Neutrophil (primary cell): ENCODE measurements at regions not wholly inside any gene's neighbourhood (a gene's known extent, or its start where the extent isn't known, plus 50 kb on each side); places are given as distances from the start of the nearest gene placed in this dataset.

Experiments
- H3K27ac ChIP-seq: fragments of 200-600 bp; sonication (generic); 2 replicates; pipeline ENCODE4 v1.5.1; 2016; ENCODE audit warnings: mild to moderate bottlenecking, moderate library complexity
- H3K27me3 ChIP-seq: fragments of 200-600 bp; sonication (generic); 2 replicates; pipeline ENCODE4 v1.6.0; 2016; ENCODE audit warnings: mild to moderate bottlenecking
- H3K36me3 ChIP-seq: fragments of 200-600 bp; sonication (generic); 2 replicates; pipeline ENCODE4 v1.5.1; 2017
- H3K4me1 ChIP-seq, 2 experiments: fragments of 200-600 bp in 1 of 2; sonication (generic) in 1 of 2; 1 replicate in 1 of 2; 2 replicates in 1 of 2; pipeline versions ENCODE4 v1.5.1 to v1.6.1; 2013 to 2016; ENCODE audit warnings: low read depth in 1 of 2, low read length in 1 of 2, mild to moderate bottlenecking in 1 of 2, moderate library complexity in 1 of 2; ENCODE audit not compliant: control insufficient read depth in 1 of 2, insufficient read depth in 1 of 2
- H3K4me3 ChIP-seq, 2 experiments: fragments of 200-600 bp in 1 of 2; sonication (generic) in 1 of 2; 1 replicate in 1 of 2; 2 replicates in 1 of 2; pipeline ENCODE4 v1.5.1; 2013 to 2016; ENCODE audit warnings: low read depth in 1 of 2, low read length in 1 of 2, mild to moderate bottlenecking in 1 of 2, moderate library complexity in 1 of 2
- H3K9me3 ChIP-seq: fragments of 200-600 bp; sonication (generic); 2 replicates; pipeline ENCODE4 v1.5.1; 2016
- TF ChIP-seq, protein P1 (sequence below): fragments of 200-600 bp; sonication (generic); IDR thresholded peaks from 2 replicates; pipeline ENCODE4 v1.5.1; 2016; ENCODE audit warnings: antibody characterized with exemption

DNA sequence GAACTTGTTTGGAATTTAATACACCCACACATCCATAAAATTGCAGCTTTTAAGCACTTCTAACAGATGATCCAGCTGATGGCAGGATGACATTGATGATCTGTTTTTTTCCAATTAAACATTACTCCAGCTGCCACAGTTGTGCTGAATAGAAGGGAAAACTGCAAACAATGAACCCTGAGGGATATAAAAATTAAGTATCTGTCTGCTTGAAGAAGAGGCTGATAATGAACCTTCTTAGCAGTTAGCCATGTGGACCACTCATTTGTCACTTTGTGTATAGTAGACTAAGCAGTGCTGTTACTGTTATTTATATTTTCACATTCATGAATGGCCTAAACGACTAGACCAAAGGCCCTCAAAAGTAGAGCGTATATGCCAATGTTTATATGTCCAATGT lies 1201.0 kb upstream of the LRRTM1 start:
- Histone ChIP-seq H3K9me3 (no peaks in the 10 kb centered on the region), H3K36me3 (no peaks in the 10 kb centered on the region), H3K27ac (no peak overlapping the region), H3K4me3 (no peak overlapping the region), H3K4me1 (no peaks in the 10 kb centered on the region), H3K27me3 (no peaks in the 10 kb centered on the region)
- TF ChIP-seq, protein P1, sequence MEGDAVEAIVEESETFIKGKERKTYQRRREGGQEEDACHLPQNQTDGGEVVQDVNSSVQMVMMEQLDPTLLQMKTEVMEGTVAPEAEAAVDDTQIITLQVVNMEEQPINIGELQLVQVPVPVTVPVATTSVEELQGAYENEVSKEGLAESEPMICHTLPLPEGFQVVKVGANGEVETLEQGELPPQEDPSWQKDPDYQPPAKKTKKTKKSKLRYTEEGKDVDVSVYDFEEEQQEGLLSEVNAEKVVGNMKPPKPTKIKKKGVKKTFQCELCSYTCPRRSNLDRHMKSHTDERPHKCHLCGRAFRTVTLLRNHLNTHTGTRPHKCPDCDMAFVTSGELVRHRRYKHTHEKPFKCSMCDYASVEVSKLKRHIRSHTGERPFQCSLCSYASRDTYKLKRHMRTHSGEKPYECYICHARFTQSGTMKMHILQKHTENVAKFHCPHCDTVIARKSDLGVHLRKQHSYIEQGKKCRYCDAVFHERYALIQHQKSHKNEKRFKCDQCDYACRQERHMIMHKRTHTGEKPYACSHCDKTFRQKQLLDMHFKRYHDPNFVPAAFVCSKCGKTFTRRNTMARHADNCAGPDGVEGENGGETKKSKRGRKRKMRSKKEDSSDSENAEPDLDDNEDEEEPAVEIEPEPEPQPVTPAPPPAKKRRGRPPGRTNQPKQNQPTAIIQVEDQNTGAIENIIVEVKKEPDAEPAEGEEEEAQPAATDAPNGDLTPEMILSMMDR, result no peak

DNA sequence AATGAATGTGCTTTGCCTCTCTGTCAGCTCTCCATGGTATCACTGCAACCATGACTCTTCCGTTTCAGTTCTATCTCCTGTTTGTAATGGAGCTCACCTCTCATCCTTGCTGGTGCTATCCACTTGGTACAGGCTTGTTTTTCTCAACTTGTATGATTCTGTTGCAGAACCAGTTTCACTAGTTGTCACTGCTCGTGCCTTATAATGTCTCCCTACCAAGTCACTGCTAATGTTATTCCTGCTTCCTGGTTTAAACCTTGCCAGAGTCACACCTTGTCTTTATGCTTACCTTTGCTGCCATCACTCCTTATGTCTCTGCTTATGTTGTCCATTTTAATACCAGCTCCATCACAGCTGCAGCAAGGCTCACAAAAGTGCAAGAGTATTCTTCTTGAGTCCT lies 1191.0 kb upstream of the LRRTM1 start:
- Histone ChIP-seq H3K36me3 (no peaks in the 10 kb centered on the region), H3K4me1 (no peaks in the 10 kb centered on the region), H3K4me3 (no peak overlapping the region), H3K27me3 (no peaks in the 10 kb centered on the region), H3K27ac (no peak overlapping the region), H3K9me3 (no peaks in the 10 kb centered on the region)
- TF ChIP-seq, protein P1, result no peak

DNA sequence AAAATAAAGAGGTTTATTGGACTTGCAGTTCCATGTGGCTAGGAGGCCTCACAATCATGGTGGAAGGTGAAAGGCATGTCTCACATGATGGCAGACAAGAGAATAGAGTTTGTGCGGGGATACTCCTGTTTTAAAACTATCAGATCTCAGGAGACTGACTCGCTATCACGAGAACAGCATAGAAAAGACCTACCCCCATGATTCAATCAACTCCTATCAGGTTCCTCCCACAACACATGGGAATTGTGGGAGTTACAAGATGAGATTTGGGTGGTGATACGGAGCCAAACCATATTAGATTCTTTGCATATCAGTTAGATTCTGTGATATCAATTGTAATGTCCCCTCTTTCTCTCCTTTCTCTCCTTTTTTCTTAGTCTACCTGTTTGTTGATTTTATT lies 1178.7 kb upstream of the LRRTM1 start:
- no peaks in the 10 kb centered on the region for H3K9me3 ChIP-seq
- H3K4me3 ChIP-seq, result no peak overlapping the region
- no peaks in the 10 kb centered on the region for H3K4me1 ChIP-seq
- no peak overlapping the region for H3K27ac ChIP-seq
- H3K27me3 ChIP-seq, result no peaks in the 10 kb centered on the region
- TF ChIP-seq, protein P1, result no peak
- H3K36me3 ChIP-seq, result no peaks in the 10 kb centered on the region

DNA sequence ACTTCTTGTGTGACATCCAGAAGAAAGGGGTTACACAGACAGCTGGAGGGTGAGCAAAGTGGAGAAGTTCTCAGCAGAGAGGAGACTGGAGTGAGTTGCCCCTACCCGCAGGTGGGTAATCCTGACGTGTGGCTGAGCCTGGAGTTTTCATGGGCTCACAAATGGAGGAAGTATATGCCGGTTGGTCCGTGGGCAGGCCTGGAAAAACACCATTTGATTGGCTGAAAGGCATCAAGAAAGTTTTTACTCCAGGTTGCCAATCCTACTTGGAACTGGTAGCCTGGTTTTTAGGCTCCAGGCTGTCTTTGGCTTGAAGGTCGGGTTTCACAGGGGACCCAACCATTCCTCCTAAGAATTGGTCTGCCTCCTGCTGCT lies 1177.4 kb upstream of the LRRTM1 start:
- TF ChIP-seq, protein P1, result no peak
- Histone ChIP-seq H3K36me3 (no peaks in the 10 kb centered on the region), H3K9me3 (no peaks in the 10 kb centered on the region), H3K4me1 (no peaks in the 10 kb centered on the region), H3K27ac (no peak overlapping the region), H3K4me3 (no peak overlapping the region), H3K27me3 (no peaks in the 10 kb centered on the region)

DNA sequence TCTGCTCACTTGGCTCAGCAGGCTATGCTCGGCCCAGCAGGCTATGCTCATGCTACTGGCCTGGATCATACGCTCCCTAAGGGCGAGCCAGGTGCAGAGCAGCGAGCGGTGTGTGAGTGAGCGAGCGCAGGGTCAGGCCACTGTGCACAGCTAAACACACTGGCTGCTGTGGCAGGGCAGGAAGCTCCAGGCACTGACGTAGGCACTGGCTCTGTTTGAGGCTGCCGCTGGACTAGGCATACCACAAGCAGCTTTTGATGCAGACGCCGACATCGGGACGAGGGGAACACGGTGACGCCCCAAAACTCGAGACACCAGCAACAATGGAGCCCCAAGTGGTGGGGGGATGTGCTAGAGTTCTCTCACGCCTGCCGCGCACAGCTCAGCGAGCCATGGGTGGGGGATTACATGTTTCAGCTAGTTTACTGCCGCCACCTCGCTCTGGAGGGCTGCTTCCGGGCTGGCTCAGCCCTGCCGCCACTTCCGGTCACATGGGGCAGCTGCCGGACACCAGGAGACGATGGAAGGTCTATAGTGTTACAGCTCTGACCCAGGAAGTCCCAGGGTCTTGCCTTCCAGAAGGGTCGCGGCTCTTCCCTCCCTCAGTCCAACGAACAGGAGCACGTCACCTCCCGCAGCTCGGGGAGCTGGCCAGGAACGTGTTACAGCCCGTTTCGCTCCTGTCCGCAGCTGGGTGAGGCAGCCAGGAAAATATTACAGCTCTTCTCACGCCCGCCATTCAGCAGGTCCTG lies 1176.9 kb upstream of the LRRTM1 start:
- Histone ChIP-seq H3K4me1 (no peaks in the 10 kb centered on the region), H3K36me3 (no peaks in the 10 kb centered on the region), H3K27ac (no peak overlapping the region), H3K27me3 (no peaks in the 10 kb centered on the region), H3K9me3 (no peaks in the 10 kb centered on the region), H3K4me3 (no peak overlapping the region)
- TF ChIP-seq, protein P1, result no peak
